CD4-positive, alpha-beta T cell (primary cell): ENCODE measurements at regions not wholly inside any gene's neighbourhood (a gene's known extent, or its start where the extent isn't known, plus 50 kb on each side); places are given as distances from the start of the nearest gene placed in this dataset.

Experiments used
- ATAC-seq: fragments of 200-7000 bp; cut with Tn5 transposase; one replicate; pipeline ENCODE4 v1.10.0; 2022; ENCODE audit warnings: mild to moderate bottlenecking; ENCODE audit not compliant: poor library complexity
- CTCF ChIA-PET: fragments of 350-600 bp; sonication (Branson Sonifier 250); formaldehyde crosslinking; loops from one replicate; lab custom pipeline; 2021; ENCODE audit warnings: antibody characterized with exemption, inconsistent platforms; lab: Charles Lee
- POLR2A ChIA-PET: fragments of 350-600 bp; sonication (Branson Sonifier 250); formaldehyde crosslinking; loops from one replicate; lab custom pipeline; 2021; ENCODE audit warnings: antibody characterized with exemption, inconsistent platforms; lab: Charles Lee
- DNase-seq, 14 experiments: peaks; one replicate each; pipeline ENCODE4 v3.0.0-alpha.2; 2013 to 2020; ENCODE audit warnings: mixed read lengths in 2 of 14
- H3K27ac ChIP-seq, 2 donors: one replicate each; pipeline versions ENCODE4 v1.5.1 to v1.7.0; 2013; ENCODE audit warnings: low read length in 2 of 2, low read depth in 1 of 2, mild to moderate bottlenecking in 1 of 2
- H3K27me3 ChIP-seq, 2 experiments: 1 replicate in 1 of 2; 2 replicates in 1 of 2; pipeline versions ENCODE4 v1.6.1 to v1.7.0; 2013; ENCODE audit warnings: low read length in 2 of 2, control low read depth in 1 of 2, mild to moderate bottlenecking in 1 of 2, moderate library complexity in 1 of 2; ENCODE audit not compliant: insufficient read depth in 2 of 2, control insufficient read depth in 1 of 2
- H3K36me3 ChIP-seq: one replicate; pipeline ENCODE4 v1.6.1; 2013; ENCODE audit warnings: low read length, control low read depth; ENCODE audit not compliant: insufficient read depth
- H3K4me1 ChIP-seq: one replicate; pipeline ENCODE4 v1.6.1; 2013; ENCODE audit warnings: low read length, control low read depth; ENCODE audit not compliant: insufficient read depth
- H3K4me3 ChIP-seq: one replicate; pipeline ENCODE4 v1.5.1; 2013; ENCODE audit warnings: mild to moderate bottlenecking, low read length, moderate library complexity
- H3K9me3 ChIP-seq, 2 experiments: 1 replicate in 1 of 2; 2 replicates in 1 of 2; pipeline versions ENCODE4 v1.6.1 to v1.7.0; 2013; ENCODE audit warnings: low read length in 2 of 2, mild to moderate bottlenecking in 2 of 2, control low read depth in 1 of 2, moderate library complexity in 1 of 2; ENCODE audit not compliant: control insufficient read depth in 1 of 2, insufficient read depth in 1 of 2
- H3K27ac Mint-ChIP-seq: one replicate; pipeline ENCODE4 v1.8.0; 2020; ENCODE audit warnings: mixed read lengths
- H3K27me3 Mint-ChIP-seq: one replicate; pipeline ENCODE4 v1.8.0; 2021; ENCODE audit warnings: mixed read lengths
- H3K36me3 Mint-ChIP-seq: one replicate; pipeline ENCODE4 v1.8.0; 2021; ENCODE audit warnings: low read depth, mixed read lengths
- H3K4me1 Mint-ChIP-seq: one replicate; pipeline ENCODE4 v1.8.0; 2021; ENCODE audit warnings: low read depth, mixed read lengths
- H3K4me3 Mint-ChIP-seq: one replicate; pipeline ENCODE4 v1.8.0; 2020; ENCODE audit warnings: mild to moderate bottlenecking, mixed read lengths
- H3K9me3 Mint-ChIP-seq: one replicate; pipeline ENCODE4 v1.8.0; 2020; ENCODE audit warnings: mixed read lengths
- CTCF ChIP-seq: fragments of 200-600 bp; IDR thresholded peaks from one replicate; pipeline ENCODE4 v1.8.0; 2022; ENCODE audit warnings: antibody characterized with exemption, mild to moderate bottlenecking
- intact Hi-C, 2 experiments: fragments of 100-400 bp; cut with DNase I in 1 of 2; cut with micrococcal nuclease in 1 of 2; formaldehyde crosslinking; loops; one replicate each; pipeline versions ENCODE4 v1.15.1 to v1.9.0; 2023 to 2025; cut with DNase I, micrococcal nuclease

- DNase-seq (no peak), ATAC-seq (no peak)
- no peak overlapping the region for H3K27ac Mint-ChIP-seq
- no peaks in the 10 kb centered on the region for H3K36me3 Mint-ChIP-seq
- no peaks in the 10 kb centered on the region for H3K27me3 Mint-ChIP-seq
- TF ChIP-seq CTCF, result no peak
- Histone ChIP-seq H3K27me3 (no peaks in the 10 kb centered on the region), H3K36me3 (no peaks in the 10 kb centered on the region), H3K4me3 (no peak overlapping the region), H3K4me1 (no peaks in the 10 kb centered on the region), H3K9me3 (no peaks in the 10 kb centered on the region), H3K27ac (no peak overlapping the region)
- H3K4me3 Mint-ChIP-seq, result no peak overlapping the region
- ChIA-PET CTCF (no interaction called here), POLR2A (no interaction called here)
- no peaks in the 10 kb centered on the region for H3K4me1 Mint-ChIP-seq
- peaks cover 31% of the 10 kb centered on the region for H3K9me3 Mint-ChIP-seq
- intact Hi-C loops, result no loop called here
These were observed 1176.9 kb upstream of the NUDT12 start for GRCh38 chr5:104739503-104739902.

- ATAC-seq (no peak), DNase-seq (no peak)
- H3K36me3 ChIP-seq, result no peaks in the 10 kb centered on the region
- H3K9me3 ChIP-seq, result no peaks in the 10 kb centered on the region
- no peaks in the 10 kb centered on the region for H3K4me1 ChIP-seq
- H3K9me3 Mint-ChIP-seq, result peaks cover 17% of the 10 kb centered on the region
- H3K27ac ChIP-seq, result no peak overlapping the region
- H3K36me3 Mint-ChIP-seq, result no peaks in the 10 kb centered on the region
- intact Hi-C loops, result no loop called here
- H3K4me3 Mint-ChIP-seq, result no peak overlapping the region
- no peaks in the 10 kb centered on the region for H3K27me3 Mint-ChIP-seq
- no peak for TF ChIP-seq CTCF
- ChIA-PET CTCF (no interaction called here), POLR2A (no interaction called here)
- no peak overlapping the region for H3K27ac Mint-ChIP-seq
- H3K27me3 ChIP-seq, result no peaks in the 10 kb centered on the region
- H3K4me1 Mint-ChIP-seq, result no peaks in the 10 kb centered on the region
- H3K4me3 ChIP-seq, result no peak overlapping the region
These were observed 1173.5 kb upstream of the NUDT12 start for GRCh38 chr5:104736073-104736472.

- H3K4me1 Mint-ChIP-seq, result no peaks in the 10 kb centered on the region
- no peak overlapping the region for H3K27ac Mint-ChIP-seq
- TF ChIP-seq CTCF, result no peak
- intact Hi-C loops, result no loop called here
- no peak overlapping the region for H3K4me3 ChIP-seq
- H3K36me3 Mint-ChIP-seq, result no peaks in the 10 kb centered on the region
- H3K27me3 ChIP-seq, result no peaks in the 10 kb centered on the region
- H3K4me3 Mint-ChIP-seq, result no peak overlapping the region
- ChIA-PET CTCF (no interaction called here), POLR2A (no interaction called here)
- DNase-seq (no peak), ATAC-seq (no peak)
- no peaks in the 10 kb centered on the region for H3K36me3 ChIP-seq
- H3K27ac ChIP-seq, result no peak overlapping the region
- H3K9me3 Mint-ChIP-seq, result peaks cover 19% of the 10 kb centered on the region
- H3K27me3 Mint-ChIP-seq, result no peaks in the 10 kb centered on the region
- H3K9me3 ChIP-seq, result no peaks in the 10 kb centered on the region
- H3K4me1 ChIP-seq, result no peaks in the 10 kb centered on the region
These were observed 1171.5 kb upstream of the NUDT12 start for GRCh38 chr5:104734046-104734445.
